GM12878 (cell line): ENCODE measurements at regions not wholly inside any gene's neighbourhood (a gene's known extent, or its start where the extent isn't known, plus 50 kb on each side); places are given as distances from the start of the nearest gene placed in this dataset.

ENCODE experiments used
- ATF7 ChIP-seq: fragments of 450-650 bp; IDR thresholded peaks from 2 replicates; pipeline ENCODE4 v1.6.1; 2016; ENCODE audit warnings: low read depth, mild to moderate bottlenecking
- BACH1 ChIP-seq: fragments of 450-650 bp; IDR thresholded peaks from 2 replicates; pipeline ENCODE4 v1.6.1; 2017; ENCODE audit warnings: mild to moderate bottlenecking, borderline replicate concordance
- BCL3 ChIP-seq: IDR thresholded peaks from 2 replicates; pipeline ENCODE4 v1.6.1; 2011; ENCODE audit warnings: borderline replicate concordance, low read depth, mild to moderate bottlenecking, moderate library complexity, low read length; ENCODE audit not compliant: insufficient read depth, poor library complexity, severe bottlenecking
- BHLHE40 ChIP-seq, 2 experiments: fragments of 450-650 bp in 1 of 2; IDR thresholded peaks; 2 replicates each; pipeline ENCODE4 v1.6.1; 2011 to 2017; ENCODE audit warnings: low read depth in 2 of 2, borderline replicate concordance in 1 of 2, improper control_type of control experiment in 1 of 2, low read length in 1 of 2, mild to moderate bottlenecking in 1 of 2
- BRCA1 ChIP-seq: IDR thresholded peaks from 2 replicates; pipeline ENCODE4 v1.6.1; 2011; ENCODE audit warnings: low read depth, low read length, improper control_type of control experiment
- CREB1 ChIP-seq: IDR thresholded peaks from 2 replicates; pipeline ENCODE4 v1.6.1; 2012; ENCODE audit warnings: low read depth, mild to moderate bottlenecking, inconsistent platforms
- CTCF ChIP-seq, 3 experiments: IDR thresholded peaks in 2 of 3; conservative IDR thresholded peaks in 1 of 3; 2 replicates each; pipeline ENCODE4 v1.5.1; 2011; ENCODE audit warnings: low read depth in 3 of 3, low read length in 3 of 3, mild to moderate bottlenecking in 3 of 3, control low read depth in 2 of 3, moderate library complexity in 2 of 3, inconsistent platforms in 1 of 3, mixed read lengths in 1 of 3; ENCODE audit not compliant: control insufficient read depth in 2 of 3, insufficient read depth in 1 of 3; ENCODE audit errors: extremely low read depth in 1 of 3
- EP300 ChIP-seq, 2 experiments: fragments of 150-350 bp in 1 of 2; IDR thresholded peaks; 2 replicates each; pipeline ENCODE4 v1.6.1; 2011 to 2012; ENCODE audit warnings: low read depth in 2 of 2, low read length in 2 of 2, borderline replicate concordance in 1 of 2, improper control_type of control experiment in 1 of 2, inconsistent platforms in 1 of 2; ENCODE audit not compliant: control insufficient read depth in 1 of 2
- FOXM1 ChIP-seq: IDR thresholded peaks from 2 replicates; pipeline ENCODE4 v1.6.1; 2012; ENCODE audit warnings: low read depth, mild to moderate bottlenecking, inconsistent platforms, low read length, moderate library complexity
- GABPA ChIP-seq: IDR thresholded peaks from 2 replicates; pipeline ENCODE4 v1.6.1; 2014; ENCODE audit warnings: antibody characterized with exemption, low read depth, mild to moderate bottlenecking, inconsistent platforms
- GATAD2B ChIP-seq: fragments of 450-650 bp; conservative IDR thresholded peaks from 2 replicates; pipeline ENCODE4 v1.6.1; 2017; ENCODE audit warnings: low read depth, mild to moderate bottlenecking, moderate library complexity
- NR2C2 ChIP-seq: IDR thresholded peaks from 2 replicates; pipeline ENCODE4 v1.6.1; 2011; ENCODE audit warnings: borderline replicate concordance, low read depth; ENCODE audit not compliant: control insufficient read depth, insufficient read length
- PKNOX1 ChIP-seq: fragments of 450-650 bp; IDR thresholded peaks from 2 replicates; pipeline ENCODE4 v1.6.1; 2016; ENCODE audit warnings: mild to moderate bottlenecking
- RCOR1 ChIP-seq: conservative IDR thresholded peaks from 2 replicates; pipeline ENCODE4 v1.6.1; 2012; ENCODE audit warnings: low read depth, low read length, improper control_type of control experiment

- TF ChIP-seq CTCF (IDR thresholded peaks at IDR 0.05 in 2 of 3, conservative IDR thresholded peaks at IDR 0.05 in 1 of 3; ENCODE audit: control insufficient read depth in 2 of 3, extremely low read depth in 1 of 3, insufficient read depth in 1 of 3, low read depth in 3 of 3, low read length in 3 of 3) (no peak), GATAD2B (no peak), RCOR1 (no peak), BRCA1 (no peak), BACH1 (no peak), CREB1 (no peak), FOXM1 (no peak), BCL3 (no peak), PKNOX1 (no peak), GABPA (no peak), BHLHE40 (IDR thresholded peaks at IDR 0.05; ENCODE audit: borderline replicate concordance in 1 of 2, low read depth in 2 of 2, low read length in 1 of 2) (no peak), EP300 (IDR thresholded peaks at IDR 0.05; ENCODE audit: borderline replicate concordance in 1 of 2, control insufficient read depth in 1 of 2, low read depth in 2 of 2, low read length in 2 of 2) (no peak), ATF7 (no peak), NR2C2 (no peak)
Measured at GRCh38 chrX:34379891-34380290, 247.8 kb upstream of the FAM47A start.
